Stimulated activated CD8-positive, alpha-beta memory T cell treated with anti-CD3 and anti-CD28 coated beads, Interleukin-4, amount 100 ng/mL, for 48 hours (primary cell): ENCODE measurements at regions not wholly inside any gene's neighbourhood (a gene's known extent, or its start where the extent isn't known, plus 50 kb on each side); places are given as distances from the start of the nearest gene placed in this dataset.
A peak's percentile ranks its signal among the peaks of the same experiment; 100 is the strongest.
"Not testable (repeated sequence)": the region's sequence is repeated elsewhere in the genome, so short reads cannot be mapped to it uniquely, and the experiment has no call there.

Experiments
- DNase-seq: peaks from one replicate; pipeline ENCODE4 v3.0.0-alpha.2; 2020

DNA sequence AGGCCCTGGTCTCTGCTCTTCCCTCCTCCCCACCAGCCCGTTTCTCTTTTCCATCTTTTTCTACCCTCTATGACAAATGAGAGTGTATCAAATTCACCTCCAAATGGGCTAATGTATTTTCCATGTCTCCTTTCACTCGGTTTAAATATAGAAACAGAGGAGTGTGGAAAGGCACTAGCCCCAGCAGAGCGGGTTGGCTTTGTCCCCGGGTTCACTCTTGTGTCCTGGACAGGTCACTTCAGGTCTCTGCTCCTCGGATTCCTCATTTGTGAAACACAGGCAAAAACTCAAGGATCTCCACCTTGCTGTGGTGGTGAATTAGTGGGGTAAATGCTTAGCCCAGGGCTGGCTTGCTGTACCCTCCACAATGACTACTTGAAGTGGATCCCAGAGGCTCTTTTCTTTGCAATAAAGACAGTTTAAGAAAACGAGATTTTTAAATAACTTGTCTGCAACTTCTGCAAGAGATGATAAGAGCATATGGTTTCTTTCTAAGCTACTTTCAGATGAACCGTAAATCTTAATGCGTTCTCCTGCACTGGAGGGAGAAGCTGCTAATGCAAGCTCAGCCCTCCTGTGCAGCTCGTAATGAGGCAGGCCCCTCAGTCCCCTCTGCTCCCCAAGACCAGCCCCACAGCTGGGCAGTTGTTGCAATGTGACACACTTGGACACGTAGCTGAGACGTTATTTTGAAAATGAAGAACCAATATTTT lies 292.9 kb downstream of the THBS2 start:
- no peak for DNase-seq

DNA sequence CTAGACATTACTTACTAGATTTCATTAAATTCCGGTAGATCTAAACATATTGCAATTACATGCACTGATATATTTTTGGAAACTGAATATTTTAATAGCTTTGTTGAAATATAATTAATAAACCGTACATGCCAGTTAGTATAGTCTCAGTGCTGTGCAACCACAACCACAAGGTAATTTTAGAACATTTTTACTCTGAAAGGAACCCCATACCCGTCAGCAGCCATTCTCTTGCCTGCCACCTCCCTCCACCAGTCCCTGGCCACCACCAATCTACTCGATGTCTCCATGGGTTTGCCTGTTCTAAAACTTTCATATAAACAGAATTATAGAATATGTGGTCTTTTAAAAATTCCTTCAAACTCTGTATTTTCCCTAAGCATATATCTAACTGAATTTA lies 293.9 kb downstream of the THBS2 start:
- no peak for DNase-seq

DNA sequence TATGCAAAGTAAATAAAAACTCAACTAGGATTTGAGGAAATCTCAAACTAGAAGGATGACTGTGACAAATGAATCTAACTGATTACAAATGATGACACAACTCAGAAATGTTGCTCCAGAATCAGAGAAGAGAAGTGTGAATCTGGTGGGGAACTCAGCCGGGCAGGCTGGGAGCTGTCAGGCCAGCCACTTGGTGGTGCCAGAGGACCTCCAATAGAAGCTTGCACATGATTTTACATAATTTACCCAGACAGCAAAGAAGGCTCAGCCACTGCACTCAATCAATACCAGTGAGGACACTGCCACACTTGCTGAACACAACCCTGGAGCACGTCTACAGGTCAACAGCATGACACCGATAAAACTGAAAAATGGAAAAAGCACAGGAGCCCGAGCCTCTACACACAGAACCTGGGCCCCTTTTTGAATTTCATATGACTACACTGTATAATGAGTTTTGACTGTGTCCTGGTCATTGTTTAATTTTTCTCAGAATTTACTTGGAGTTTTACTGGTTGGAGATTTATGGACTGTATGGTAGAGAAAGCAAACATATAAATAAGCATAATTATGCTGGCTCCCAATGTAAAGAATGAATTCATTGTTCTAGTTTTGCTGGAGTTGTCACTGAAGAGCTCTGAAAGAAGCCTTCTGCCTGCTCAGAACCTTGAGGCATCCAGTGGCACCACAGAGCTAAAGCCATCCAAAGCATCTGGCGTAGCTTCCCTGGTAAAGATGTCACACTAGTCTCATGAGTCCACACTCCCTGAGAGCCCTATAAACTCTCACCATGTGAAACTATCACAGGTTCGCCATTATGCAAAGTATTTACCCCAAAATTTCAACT lies 296.5 kb downstream of the THBS2 start:
- peak; percentile 56 for DNase-seq

DNA sequence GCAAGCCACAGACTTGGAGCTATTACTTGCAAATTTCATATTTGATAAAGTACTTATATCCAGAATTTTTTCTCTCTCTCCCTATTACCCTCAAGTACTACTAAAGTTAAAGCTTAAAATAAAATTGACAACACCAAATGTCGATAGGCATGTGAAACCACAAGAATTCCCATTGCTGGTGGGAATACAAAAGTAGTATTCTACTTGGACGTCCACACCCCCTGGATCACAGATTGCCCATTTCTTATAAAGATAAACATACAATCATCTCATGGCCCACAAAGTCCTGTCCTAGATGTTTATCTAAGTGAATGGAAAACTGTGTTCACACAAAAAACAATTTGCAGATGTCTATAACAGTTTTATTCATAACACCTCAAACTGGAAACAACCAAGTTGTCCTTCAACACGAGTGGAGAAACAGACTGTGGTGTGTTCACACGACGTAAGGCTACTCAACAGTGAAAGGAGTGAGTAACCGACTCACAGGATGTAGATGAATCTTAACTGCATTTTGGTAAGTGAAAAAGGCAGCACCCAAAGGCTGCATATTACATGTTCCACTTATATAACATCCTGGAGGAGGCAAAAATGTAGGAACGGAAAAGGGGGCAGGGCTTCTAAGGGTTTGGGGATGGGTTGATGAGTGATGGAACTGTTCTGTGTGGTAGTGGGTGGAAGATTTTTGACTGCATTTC lies 297.4 kb downstream of the THBS2 start:
- DNase-seq, result no peak

DNA sequence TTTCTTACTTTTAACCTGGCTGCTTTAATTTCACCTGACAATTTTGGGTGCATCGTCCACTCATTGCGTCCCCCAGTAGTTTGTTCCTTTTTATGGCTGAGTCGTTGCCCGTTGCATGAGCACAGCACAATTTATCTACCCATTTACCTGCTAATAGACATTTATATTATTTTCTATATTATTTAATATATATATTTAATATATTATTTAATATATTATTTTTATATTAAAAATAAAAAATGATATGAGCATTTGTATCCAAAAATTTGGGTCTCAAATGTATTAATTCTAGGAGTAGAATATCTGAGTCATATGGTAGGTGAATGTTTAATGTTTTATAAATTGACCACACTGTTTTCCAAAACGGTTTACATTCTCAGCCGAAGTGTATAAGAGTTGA lies 300.2 kb downstream of the THBS2 start:
- DNase-seq, result no peak

DNA sequence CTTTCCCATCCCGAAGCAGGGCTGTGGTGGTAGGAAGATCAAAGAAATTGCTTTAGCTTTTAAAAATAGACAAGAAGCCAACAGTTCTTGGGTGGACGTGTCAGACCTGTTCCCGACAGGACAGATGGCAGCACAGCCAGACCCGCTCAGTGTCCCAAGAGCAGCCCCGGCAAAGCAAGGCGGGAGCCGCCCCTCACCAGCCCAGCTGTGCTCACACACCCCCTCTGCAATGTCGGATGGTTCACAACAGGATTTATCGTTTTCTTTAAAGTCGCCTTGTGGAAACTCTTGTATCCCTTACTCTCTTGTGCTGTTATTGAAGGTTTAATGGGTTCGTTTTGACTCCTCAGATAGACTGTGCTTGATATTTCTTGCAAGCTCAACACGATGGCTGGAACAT lies 302.4 kb downstream of the THBS2 start:
- DNase-seq, result no peak

DNA sequence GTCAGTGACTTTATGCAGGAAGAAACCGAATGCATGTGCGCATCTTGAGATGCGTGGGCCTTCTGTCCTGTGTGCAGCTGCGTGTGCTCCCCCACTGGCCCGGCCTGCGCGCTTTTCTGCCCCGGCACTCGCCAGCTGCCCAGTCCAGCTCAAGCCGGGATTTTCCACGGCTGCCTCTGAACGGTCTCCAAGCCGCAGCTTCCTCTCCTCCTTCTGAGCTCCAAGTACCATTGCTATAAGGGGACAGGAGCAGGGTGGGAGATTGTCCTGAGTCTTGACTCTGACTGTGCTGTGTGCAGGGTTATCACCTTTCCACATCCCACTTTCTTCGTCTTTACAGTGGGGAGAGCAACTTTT lies 302.8 kb downstream of the THBS2 start:
- DNase-seq, result no peak

DNA sequence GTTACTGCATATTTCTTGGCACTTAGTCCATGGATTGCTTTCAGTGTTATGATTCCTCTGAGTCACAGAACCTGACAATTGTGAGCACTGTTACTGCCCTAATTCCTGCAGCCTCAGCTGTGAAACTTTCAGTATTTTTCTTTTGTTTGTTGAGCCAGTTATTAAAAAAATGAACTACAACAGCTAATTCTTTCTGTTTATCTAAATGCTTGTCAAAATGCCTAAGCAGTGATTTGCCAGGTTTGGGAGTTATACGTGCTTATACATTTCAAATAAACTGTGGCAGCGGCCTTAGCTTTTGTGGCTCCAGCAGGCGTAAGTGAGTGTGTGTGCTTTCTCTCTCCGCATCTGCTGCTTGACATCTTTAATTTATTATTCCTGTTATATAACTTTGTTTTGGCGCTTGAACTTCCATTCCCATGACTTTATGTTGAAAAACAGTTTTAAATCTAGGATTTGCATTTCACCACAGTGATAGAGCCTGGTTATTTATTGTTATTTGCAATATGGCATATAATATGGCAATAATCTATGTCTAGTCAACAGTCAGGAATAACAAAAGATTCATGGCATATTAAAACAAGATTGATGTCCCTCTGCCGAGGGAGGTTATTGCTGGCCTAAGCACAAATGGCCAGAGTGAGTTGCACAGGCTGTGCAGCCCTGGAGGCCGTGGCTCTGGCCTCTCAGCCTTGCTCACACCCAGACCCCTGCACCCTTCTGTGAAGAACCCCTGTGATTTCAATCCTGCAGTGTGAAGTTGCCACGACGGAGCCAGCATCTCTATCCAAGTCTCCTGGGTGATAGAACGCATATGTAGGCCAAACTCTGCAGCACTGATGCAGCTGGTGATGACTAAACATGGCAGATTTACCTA lies 303.4 kb downstream of the THBS2 start:
- no peak for DNase-seq

DNA sequence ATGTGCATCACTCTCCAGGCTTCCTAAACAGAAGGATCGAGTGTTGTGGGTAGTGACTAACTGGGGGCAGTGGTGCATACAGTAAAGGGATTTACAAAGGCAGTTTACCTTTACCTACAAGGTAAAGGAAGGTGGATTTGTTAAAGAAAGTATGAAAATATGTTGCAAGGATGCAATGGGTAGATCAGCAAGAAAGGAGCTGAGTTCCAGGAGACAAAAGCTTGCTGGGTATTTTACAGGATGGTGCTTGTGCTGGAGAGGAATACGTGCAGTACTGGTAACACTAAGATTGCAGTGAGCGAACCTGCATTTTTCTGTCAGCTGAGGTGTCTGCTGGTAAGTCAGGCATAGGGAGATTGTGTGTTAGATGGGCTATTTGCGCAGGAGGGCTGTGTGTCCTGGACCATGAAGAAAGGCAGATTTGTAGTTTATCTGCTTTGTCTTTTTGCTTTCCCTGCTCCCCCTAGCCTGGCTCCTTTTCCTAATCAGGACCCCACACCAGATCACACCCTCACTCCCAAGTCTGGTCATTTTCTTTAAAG lies 304.6 kb downstream of the THBS2 start:
- no peak for DNase-seq

DNA sequence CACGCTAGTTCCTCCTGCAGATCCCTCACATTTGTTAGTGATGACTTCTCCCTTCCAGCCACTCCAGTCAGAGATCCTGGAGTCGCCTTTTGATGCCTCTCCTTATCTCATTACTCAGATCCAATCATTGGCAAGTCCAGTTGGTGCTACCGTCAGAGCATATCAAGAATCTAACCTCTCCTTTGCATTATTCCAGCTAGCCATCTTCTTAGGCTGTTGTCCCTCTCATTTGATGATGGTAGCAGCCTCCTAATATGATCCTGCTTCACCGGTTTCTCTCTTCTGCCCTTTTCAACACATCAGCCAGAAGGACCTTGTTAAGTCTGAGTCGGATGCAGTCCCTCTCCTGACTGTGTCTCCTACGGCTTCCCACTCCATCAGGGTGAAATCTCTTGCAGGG lies 305.6 kb downstream of the THBS2 start:
- DNase-seq, result no peak

DNA sequence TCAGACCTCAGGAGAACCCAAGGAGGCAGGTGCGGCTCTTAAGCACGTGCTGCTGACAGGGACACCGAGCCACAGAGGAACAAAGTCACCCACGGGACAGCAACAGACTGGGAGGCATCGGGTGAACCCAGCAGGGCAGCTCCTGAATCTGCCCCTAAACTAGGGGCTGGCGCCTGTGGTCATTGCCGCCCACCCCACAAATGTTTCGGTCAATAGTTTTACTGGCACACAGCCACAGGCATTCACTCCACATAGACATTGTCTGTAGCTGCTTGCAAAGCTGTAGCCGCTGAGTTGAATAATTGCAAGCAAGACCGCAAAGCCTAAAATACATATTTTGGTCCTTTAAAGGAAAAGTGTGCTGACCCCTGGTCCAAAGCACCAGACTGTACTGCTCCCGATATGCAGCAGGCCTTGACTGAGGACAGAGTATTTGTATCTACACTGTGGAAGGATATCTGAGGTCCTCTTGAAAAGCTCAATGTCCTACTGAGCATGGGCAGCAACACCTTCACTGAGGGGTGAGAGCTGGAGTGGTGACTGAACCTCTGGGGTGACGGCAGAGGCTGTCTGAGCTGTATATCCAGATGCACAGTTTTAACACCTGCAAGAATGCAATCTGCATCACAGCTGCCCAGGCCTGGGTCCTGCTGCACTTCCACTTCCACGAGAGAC lies 310.3 kb downstream of the THBS2 start:
- DNase-seq, result no peak

DNA sequence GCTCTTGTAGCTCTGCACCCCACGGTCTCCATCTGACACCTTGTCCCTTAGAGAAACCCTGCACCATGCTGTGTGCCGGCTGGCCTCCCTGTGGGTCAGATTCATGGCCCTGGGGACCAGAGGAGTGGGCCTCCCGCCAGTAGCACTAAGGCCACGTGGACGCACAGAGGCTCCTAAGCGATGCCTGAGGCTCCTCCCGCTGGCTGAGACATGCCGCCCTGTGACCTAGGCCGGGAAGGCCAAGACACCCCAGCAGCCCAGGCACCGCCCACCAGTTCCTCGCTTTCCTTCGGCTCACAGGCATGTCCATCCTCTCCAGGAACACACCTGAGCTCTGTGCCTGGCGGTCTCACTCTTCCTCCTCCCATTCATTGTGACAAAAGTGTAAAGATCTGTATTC lies 311.0 kb downstream of the THBS2 start:
- DNase-seq, result no peak

DNA sequence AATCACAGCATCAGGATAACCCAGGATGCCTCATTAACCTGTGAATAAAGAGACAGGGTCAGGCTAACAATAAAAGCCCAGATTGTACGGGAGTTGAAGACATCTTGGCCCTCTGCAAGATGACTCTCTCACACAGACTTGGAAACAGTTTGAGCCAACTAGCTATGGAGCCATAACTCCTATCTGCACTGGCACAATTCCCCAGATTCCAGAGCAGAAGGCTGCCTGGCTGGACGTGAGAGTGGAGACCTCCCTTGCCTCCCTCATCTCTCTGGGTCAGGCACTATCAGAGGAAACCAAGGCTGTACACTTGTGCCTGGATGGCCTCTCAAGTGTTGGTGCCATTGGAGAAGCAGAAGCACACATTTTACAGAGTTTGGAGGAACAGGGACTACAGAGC lies 312.6 kb downstream of the THBS2 start:
- DNase-seq, result no peak

DNA sequence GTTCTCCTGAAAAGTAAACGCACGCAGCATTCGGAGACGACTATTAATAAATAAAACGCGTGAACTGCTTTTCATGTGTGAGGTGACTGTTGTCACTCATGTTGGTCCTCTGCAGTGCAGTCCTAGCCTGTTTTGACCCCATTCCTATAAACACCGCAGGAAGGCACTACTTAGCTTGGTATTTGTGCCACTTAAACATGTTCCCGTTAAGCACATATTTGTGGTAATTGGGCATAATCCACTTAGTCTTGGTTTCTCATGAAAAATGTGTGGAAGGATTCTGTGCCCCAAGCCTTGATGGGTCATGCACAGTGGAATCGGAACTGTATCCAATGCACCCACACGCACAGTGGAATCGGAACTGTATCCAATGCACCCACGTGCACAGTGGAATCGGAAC lies 313.9 kb downstream of the THBS2 start:
- DNase-seq, result no peak

DNA sequence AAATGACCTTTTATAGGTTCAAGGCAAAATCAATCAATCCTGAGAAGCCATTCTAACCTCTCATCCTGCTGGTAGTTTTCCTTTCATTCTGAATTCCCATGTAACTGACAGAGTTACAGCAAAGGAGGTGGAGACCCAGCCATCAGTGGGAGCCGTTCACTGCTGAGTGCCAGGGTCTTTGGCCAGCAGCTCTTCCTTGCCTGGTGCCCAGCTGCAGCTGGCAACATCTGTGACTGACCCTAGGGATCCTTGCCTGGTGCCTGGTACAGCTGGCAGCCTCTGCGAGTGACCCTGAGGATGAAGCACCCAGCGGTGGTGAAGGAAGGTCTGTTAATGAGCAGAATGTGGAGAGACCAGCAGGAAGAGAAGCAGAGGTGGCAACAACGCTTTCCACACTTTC lies 314.6 kb downstream of the THBS2 start:
- no peak for DNase-seq

DNA sequence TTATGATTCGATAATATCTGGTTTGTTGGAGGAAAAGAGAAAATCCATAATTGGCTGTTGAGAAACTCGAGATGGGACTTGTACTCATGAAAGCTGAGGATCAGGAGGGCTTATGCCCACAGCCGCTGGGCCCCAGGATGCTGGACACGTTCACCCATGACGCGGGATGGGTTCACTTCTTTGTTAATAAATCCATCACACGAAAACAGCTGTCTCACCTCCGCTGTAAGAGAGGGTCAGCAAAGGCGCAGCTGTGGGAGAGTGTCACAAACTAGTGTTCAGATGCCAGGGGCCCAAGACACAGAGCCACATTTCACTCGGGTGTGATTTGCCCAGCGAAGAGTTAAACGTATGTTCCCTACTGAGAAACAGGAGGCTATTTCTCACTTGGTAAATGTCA lies 315.1 kb downstream of the THBS2 start:
- no peak for DNase-seq

DNA sequence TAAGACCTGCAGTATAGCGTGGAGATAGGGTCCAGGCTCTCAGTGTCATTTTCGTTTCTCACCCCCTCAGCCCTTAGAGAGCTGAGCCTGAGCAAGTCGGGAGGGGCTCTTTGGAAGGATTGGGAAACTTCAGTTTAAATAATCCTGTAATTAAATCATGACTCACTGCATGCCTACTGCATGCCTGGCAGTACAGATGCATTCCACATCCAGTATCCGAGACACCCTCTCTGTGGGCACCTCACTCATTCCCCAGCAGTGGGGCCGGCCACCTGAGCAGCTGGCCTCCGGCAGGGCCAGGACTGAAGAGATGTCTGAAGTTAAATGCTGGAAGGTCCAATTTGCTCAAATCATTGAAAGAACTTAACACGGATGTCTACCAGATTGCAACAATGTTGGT lies 316.6 kb downstream of the THBS2 start:
- no peak for DNase-seq

DNA sequence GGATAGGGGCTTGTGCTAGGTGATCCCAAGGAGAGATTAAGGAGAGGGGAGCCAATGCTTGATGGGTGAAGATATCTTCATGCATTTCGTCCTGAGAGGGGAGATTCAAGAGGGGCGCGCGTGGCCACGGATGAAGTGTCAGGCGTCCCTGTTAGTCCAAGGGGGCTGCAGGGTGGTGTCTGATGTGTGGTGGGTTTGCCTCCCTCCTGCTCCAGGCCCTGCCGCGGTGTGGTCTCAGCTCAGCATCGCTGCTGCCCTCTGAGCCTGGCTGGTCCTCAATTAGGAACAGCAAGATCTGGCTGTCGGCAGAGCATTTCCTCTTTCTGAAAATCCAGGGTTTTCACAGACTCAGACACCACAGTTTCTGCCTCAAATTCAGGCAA lies 318.0 kb downstream of the THBS2 start:
- DNase-seq, result no peak

DNA sequence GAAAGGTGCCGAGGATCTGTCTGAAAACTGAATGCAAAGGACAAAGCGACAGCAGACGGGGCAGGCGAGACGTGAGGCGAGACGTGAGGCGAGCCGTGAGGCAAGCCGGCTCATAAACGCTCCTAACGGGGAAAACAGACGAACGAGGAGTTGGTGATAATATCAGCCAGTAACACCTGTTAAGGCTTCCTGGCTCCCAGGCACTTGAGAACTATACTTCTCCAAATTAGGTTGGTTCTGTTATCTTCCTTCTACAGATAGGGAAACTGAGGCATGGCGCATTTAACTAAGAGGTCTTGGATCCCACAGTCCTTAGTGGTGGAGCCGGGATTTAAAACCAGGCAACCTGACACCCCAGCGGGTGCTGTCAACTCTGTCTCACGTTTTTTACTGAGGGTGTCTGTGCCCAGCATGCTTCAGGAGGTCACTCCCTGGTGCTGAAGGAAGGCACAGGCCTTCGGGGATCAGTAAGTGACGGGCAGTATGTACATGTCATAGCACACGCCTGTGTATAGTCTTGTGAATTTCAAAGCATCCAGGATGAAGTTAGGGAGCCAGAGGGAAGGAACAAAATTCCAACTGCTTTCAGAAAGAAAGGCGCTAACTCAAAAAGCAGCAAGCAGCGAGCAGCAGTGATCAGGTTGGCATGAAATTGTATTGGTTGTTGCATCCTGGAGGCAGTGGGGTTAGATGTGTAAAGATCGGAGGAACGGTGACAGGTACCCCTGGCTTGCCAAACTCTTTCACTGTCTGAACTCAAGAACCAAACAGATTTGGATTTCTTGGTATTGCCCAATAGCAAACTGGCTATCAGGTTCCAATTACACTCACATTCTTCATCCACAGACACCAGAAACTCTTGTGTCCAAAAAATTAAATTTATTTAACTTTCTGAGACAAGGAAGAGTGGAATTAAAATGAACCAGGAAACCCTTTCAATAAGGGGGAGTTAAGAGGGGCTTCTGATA lies 318.7 kb downstream of the THBS2 start:
- no peak for DNase-seq

DNA sequence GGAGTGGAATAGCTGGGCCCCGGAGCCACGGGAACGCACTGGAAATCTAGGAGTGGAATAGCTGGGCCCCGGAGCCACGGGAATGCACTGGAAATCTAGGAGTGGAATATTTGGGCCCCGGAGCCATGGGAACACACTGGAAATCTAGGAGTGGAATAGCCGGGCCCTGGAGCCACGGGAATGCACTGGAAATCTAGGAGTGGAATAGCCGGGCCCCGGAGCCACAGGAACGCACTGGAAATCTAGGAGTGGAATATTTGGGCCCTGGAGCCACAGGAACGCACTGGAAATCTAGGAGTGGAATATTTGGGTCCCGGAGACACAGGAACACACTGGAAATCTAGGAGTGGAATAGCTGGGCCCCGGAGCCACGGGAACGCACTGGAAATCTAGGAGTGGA lies 321.5 kb downstream of the THBS2 start:
- not testable (repeated sequence) for DNase-seq

DNA sequence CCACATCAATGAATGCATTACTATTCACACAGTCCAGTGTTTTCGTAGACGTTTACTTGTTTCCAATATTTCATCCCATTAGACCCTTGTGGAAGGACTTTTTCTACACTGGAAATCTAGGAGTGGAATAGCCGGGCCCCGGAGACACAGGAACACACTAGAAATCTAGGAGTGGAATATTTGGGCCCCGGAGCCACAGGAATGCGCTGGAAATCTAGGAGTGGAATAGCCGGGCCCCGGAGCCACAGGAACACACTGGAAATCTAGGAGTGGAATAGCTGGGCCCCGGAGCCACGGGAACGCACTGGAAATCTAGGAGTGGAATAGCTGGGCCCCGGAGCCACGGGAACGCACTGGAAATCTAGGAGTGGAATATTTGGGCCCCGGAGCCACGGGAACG lies 322.6 kb downstream of the THBS2 start:
- not testable (repeated sequence) for DNase-seq
